ENCODE measurements at regions not wholly inside any gene's neighbourhood (a gene's known extent, or its start where the extent isn't known, plus 50 kb on each side); places are given as distances from the start of the nearest gene placed in this dataset.

GRCh38 chr4:66959207-66959606 is 586.1 kb downstream of the CENPC start:
- H3K4me1 ChIP-seq (ENCODE audit: insufficient read depth), result no peaks in the 10 kb centered on the region
- 25 to 29% methylated on average over 2 of the region's 2 CpGs for WGBS, 2 experiments (ENCODE audit: low coverage in 1 of 2, low lambda C conversion rate in 2 of 2, missing lambda C conversion rate in 2 of 2)
- no peak overlapping the region for H2AFZ ChIP-seq
- no peak for DNase-seq
- no peaks in the 10 kb centered on the region for H4K20me1 ChIP-seq (ENCODE audit: insufficient read depth)
- H3K9ac ChIP-seq, result no peak overlapping the region
- no peaks in the 10 kb centered on the region for H3K79me2 ChIP-seq (ENCODE audit: insufficient read depth)
- no peak overlapping the region for H3K27ac ChIP-seq
- no peaks in the 10 kb centered on the region for H3K27me3 ChIP-seq (replicated peaks; ENCODE audit: insufficient read depth)
- no peaks in the 10 kb centered on the region for H3K36me3 ChIP-seq (ENCODE audit: low read depth)
- no peaks in the 10 kb centered on the region for H3F3A ChIP-seq (ENCODE audit: insufficient read depth)
- H3K4me3 ChIP-seq, result no peak overlapping the region
- H3K9me2 ChIP-seq (ENCODE audit: insufficient read depth), result no peaks in the 10 kb centered on the region
- no peaks in the 10 kb centered on the region for H3K9me3 ChIP-seq (ENCODE audit: low read depth)
- no peak overlapping the region for H3K4me2 ChIP-seq (ENCODE audit: unreplicated experiment)
- TF ChIP-seq EZH2phosphoT487 (IDR thresholded peaks at IDR 0.05; ENCODE audit: insufficient read depth, low read depth) (no peak), EZH2 (IDR thresholded peaks at IDR 0.05; ENCODE audit: insufficient read depth, poor library complexity, severe bottlenecking) (no peak)
- in situ Hi-C loops (cut with MboI), result loop anchor here (25.0 kb wide), 1 partner anchor 103 kb away; no protein-coding TSS in a partner anchor

- Histone ChIP-seq H3K27me3 (replicated peaks; ENCODE audit: insufficient read depth) (no peaks in the 10 kb centered on the region), H3K9me2 (ENCODE audit: insufficient read depth) (no peaks in the 10 kb centered on the region), H3K4me3 (no peak overlapping the region), H3K79me2 (ENCODE audit: insufficient read depth) (no peaks in the 10 kb centered on the region), H2AFZ (no peak overlapping the region), H3K9ac (no peak overlapping the region), H3K27ac (no peak overlapping the region), H3K9me3 (ENCODE audit: low read depth) (no peaks in the 10 kb centered on the region), H3F3A (ENCODE audit: insufficient read depth) (no peaks in the 10 kb centered on the region), H3K4me1 (ENCODE audit: insufficient read depth) (no peaks in the 10 kb centered on the region), H4K20me1 (ENCODE audit: insufficient read depth) (no peaks in the 10 kb centered on the region), H3K4me2 (ENCODE audit: unreplicated experiment) (no peak overlapping the region), H3K36me3 (ENCODE audit: low read depth) (no peaks in the 10 kb centered on the region)
- DNase-seq, result no peak
- WGBS, 2 experiments (ENCODE audit: low coverage in 1 of 2, low lambda C conversion rate in 2 of 2, missing lambda C conversion rate in 2 of 2), result 13 to 18% methylated on average over 1 of the region's 1 CpG
- in situ Hi-C loops (cut with MboI), result loop anchor here (25.0 kb wide), 1 partner anchor 105 kb away; no protein-coding TSS in a partner anchor
- TF ChIP-seq EZH2phosphoT487 (IDR thresholded peaks at IDR 0.05; ENCODE audit: insufficient read depth, low read depth) (no peak), EZH2 (IDR thresholded peaks at IDR 0.05; ENCODE audit: insufficient read depth, poor library complexity, severe bottlenecking) (no peak)
These were observed 588.5 kb downstream of the CENPC start for GRCh38 chr4:66956852-66957251.

- Histone ChIP-seq H3K27ac (no peak overlapping the region), H2AFZ (no peak overlapping the region), H3K79me2 (ENCODE audit: insufficient read depth) (no peaks in the 10 kb centered on the region), H3K9me3 (ENCODE audit: low read depth) (no peaks in the 10 kb centered on the region), H4K20me1 (ENCODE audit: insufficient read depth) (no peaks in the 10 kb centered on the region), H3K27me3 (replicated peaks; ENCODE audit: insufficient read depth) (no peaks in the 10 kb centered on the region), H3K4me2 (ENCODE audit: unreplicated experiment) (no peak overlapping the region), H3K4me3 (no peak overlapping the region), H3K9ac (no peak overlapping the region), H3F3A (ENCODE audit: insufficient read depth) (no peaks in the 10 kb centered on the region), H3K9me2 (ENCODE audit: insufficient read depth) (no peaks in the 10 kb centered on the region), H3K36me3 (ENCODE audit: low read depth) (no peaks in the 10 kb centered on the region), H3K4me1 (ENCODE audit: insufficient read depth) (no peaks in the 10 kb centered on the region)
- in situ Hi-C loops (cut with MboI), result loop anchor here (25.0 kb wide), 1 partner anchor 106 kb away; no protein-coding TSS in a partner anchor
- DNase-seq, result no peak
- no peak for TF ChIP-seq EZH2phosphoT487 (IDR thresholded peaks at IDR 0.05; ENCODE audit: insufficient read depth, low read depth)
- TF ChIP-seq EZH2 (IDR thresholded peaks at IDR 0.05; ENCODE audit: insufficient read depth, poor library complexity, severe bottlenecking), result no peak
- 29 to 35% methylated on average over 6 of the region's 6 CpGs for WGBS, 2 experiments (ENCODE audit: low coverage in 1 of 2, low lambda C conversion rate in 2 of 2, missing lambda C conversion rate in 2 of 2)
These were observed 588.9 kb downstream of the CENPC start for GRCh38 chr4:66956426-66956825.

- H3K36me3 ChIP-seq (ENCODE audit: low read depth), result no peaks in the 10 kb centered on the region
- no peaks in the 10 kb centered on the region for H3K4me1 ChIP-seq (ENCODE audit: insufficient read depth)
- no peak overlapping the region for H3K4me2 ChIP-seq (ENCODE audit: unreplicated experiment)
- no peaks in the 10 kb centered on the region for H3K9me3 ChIP-seq (ENCODE audit: low read depth)
- in situ Hi-C loops (cut with MboI), result loop anchor here (25.0 kb wide), 1 partner anchor 107 kb away; no protein-coding TSS in a partner anchor
- whole genome bisulfite sequencing, 2 experiments (ENCODE audit: low coverage in 1 of 2, low lambda C conversion rate in 2 of 2, missing lambda C conversion rate in 2 of 2), result 8 to 11% methylated on average over 3 of the region's 3 CpGs
- H3K4me3 ChIP-seq, result no peak overlapping the region
- H3K27ac ChIP-seq, result no peak overlapping the region
- no peaks in the 10 kb centered on the region for H3K9me2 ChIP-seq (ENCODE audit: insufficient read depth)
- H3K79me2 ChIP-seq (ENCODE audit: insufficient read depth), result no peaks in the 10 kb centered on the region
- H2AFZ ChIP-seq, result no peak overlapping the region
- no peak for DNase-seq
- no peak overlapping the region for H3K9ac ChIP-seq
- no peaks in the 10 kb centered on the region for H4K20me1 ChIP-seq (ENCODE audit: insufficient read depth)
- TF ChIP-seq EZH2phosphoT487 (IDR thresholded peaks at IDR 0.05; ENCODE audit: insufficient read depth, low read depth), result no peak
- no peak for TF ChIP-seq EZH2 (IDR thresholded peaks at IDR 0.05; ENCODE audit: insufficient read depth, poor library complexity, severe bottlenecking)
- no peaks in the 10 kb centered on the region for H3K27me3 ChIP-seq (replicated peaks; ENCODE audit: insufficient read depth)
- no peaks in the 10 kb centered on the region for H3F3A ChIP-seq (ENCODE audit: insufficient read depth)
These were observed 589.5 kb downstream of the CENPC start for GRCh38 chr4:66955784-66956183.

- Histone ChIP-seq H3K9me3 (ENCODE audit: low read depth) (no peaks in the 10 kb centered on the region), H3K9me2 (ENCODE audit: insufficient read depth) (no peaks in the 10 kb centered on the region), H3K36me3 (ENCODE audit: low read depth) (no peaks in the 10 kb centered on the region), H3K27ac (no peak overlapping the region), H3K27me3 (replicated peaks; ENCODE audit: insufficient read depth) (no peaks in the 10 kb centered on the region), H3K79me2 (ENCODE audit: insufficient read depth) (no peaks in the 10 kb centered on the region), H3K4me1 (ENCODE audit: insufficient read depth) (no peaks in the 10 kb centered on the region), H4K20me1 (ENCODE audit: insufficient read depth) (no peaks in the 10 kb centered on the region), H3K4me3 (no peak overlapping the region), H3F3A (ENCODE audit: insufficient read depth) (no peaks in the 10 kb centered on the region), H3K9ac (no peak overlapping the region), H3K4me2 (ENCODE audit: unreplicated experiment) (no peak overlapping the region), H2AFZ (no peak overlapping the region)
- TF ChIP-seq EZH2 (IDR thresholded peaks at IDR 0.05; ENCODE audit: insufficient read depth, poor library complexity, severe bottlenecking) (no peak), EZH2phosphoT487 (IDR thresholded peaks at IDR 0.05; ENCODE audit: insufficient read depth, low read depth) (no peak)
- in situ Hi-C loops (cut with MboI), result no loop called here
- DNase-seq, result no peak
- WGBS, 2 experiments (ENCODE audit: low coverage in 1 of 2, low lambda C conversion rate in 2 of 2, missing lambda C conversion rate in 2 of 2), result 14 to 26% methylated on average over 1 of the region's 1 CpG
These were observed 595.9 kb downstream of the CENPC start for GRCh38 chr4:66949419-66949818.

All from GM23248 (cell line).